BJ (cell line): ENCODE measurements at regions not wholly inside any gene's neighbourhood (a gene's known extent, or its start where the extent isn't known, plus 50 kb on each side); places are given as distances from the start of the nearest gene placed in this dataset.

Experiments used
- CTCF ChIA-PET: fragments of 350-600 bp; formaldehyde crosslinking; extraction: SDS; loops from one replicate; lab custom pipeline; 2021; ENCODE audit warnings: antibody characterized with exemption, inconsistent platforms; lab: Yijun Ruan, JAX
- POLR2A ChIA-PET: fragments of 300-600 bp; sonication (Branson Sonifier 250); formaldehyde crosslinking; extraction: SDS; loops from one replicate; lab custom pipeline; 2021; ENCODE audit warnings: antibody characterized with exemption; lab: Charles Lee
- DNase-seq: peaks from one replicate; pipeline ENCODE4 v3.0.0-alpha.2; 2011; ENCODE audit warnings: low read depth
- H3K27me3 ChIP-seq: 2 replicates; pipeline ENCODE4 v1.6.0; 2011; ENCODE audit warnings: low read length; ENCODE audit not compliant: control insufficient read depth, insufficient read depth
- H3K36me3 ChIP-seq: 2 replicates; pipeline ENCODE4 v1.5.1; 2011; ENCODE audit warnings: low read length; ENCODE audit not compliant: control insufficient read depth, insufficient read depth
- H3K4me3 ChIP-seq: 2 replicates; pipeline ENCODE4 v1.5.1; 2011; ENCODE audit warnings: low read depth, mild to moderate bottlenecking, control low read depth, low read length
- TF ChIP-seq, protein P1 (sequence below): IDR thresholded peaks from 2 replicates; pipeline ENCODE4 v1.5.1; 2011; ENCODE audit warnings: low read depth, mild to moderate bottlenecking, control low read depth, inconsistent platforms, low read length, moderate library complexity; ENCODE audit not compliant: insufficient read depth

DNA sequence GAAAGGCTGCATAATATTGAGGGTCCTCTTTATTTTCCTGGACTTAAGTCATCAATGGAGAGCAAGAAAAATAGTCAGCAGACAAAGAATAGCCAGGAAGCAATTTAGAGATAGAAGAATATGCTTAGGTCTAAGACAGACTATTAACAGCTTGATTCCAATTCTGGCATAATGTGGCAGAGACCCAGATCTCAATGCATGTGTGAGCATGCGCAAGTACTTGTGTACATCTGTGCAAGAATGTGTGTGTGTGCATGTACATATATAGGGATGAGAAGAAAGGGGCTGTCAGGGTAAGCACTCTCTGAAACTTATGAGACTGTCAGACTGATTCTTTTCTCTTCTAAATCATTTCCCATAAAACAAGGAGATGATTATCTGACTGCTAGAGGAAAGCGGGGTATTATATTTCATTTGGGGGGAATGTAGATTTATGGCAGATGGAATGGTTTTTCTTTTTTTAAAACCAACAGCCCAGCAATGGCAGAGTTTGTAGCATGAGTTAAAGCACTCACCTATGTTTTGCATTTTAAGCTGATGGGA is 381.3 kb upstream of the SPRED2 start:
- DNase-seq = no peak
- TF ChIP-seq, protein P1, sequence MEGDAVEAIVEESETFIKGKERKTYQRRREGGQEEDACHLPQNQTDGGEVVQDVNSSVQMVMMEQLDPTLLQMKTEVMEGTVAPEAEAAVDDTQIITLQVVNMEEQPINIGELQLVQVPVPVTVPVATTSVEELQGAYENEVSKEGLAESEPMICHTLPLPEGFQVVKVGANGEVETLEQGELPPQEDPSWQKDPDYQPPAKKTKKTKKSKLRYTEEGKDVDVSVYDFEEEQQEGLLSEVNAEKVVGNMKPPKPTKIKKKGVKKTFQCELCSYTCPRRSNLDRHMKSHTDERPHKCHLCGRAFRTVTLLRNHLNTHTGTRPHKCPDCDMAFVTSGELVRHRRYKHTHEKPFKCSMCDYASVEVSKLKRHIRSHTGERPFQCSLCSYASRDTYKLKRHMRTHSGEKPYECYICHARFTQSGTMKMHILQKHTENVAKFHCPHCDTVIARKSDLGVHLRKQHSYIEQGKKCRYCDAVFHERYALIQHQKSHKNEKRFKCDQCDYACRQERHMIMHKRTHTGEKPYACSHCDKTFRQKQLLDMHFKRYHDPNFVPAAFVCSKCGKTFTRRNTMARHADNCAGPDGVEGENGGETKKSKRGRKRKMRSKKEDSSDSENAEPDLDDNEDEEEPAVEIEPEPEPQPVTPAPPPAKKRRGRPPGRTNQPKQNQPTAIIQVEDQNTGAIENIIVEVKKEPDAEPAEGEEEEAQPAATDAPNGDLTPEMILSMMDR = no peak
- no peaks in the 10 kb centered on the region for H3K27me3 ChIP-seq
- no peaks in the 10 kb centered on the region for H3K36me3 ChIP-seq
- ChIA-PET CTCF (no interaction called here), POLR2A (no interaction called here)
- no peak overlapping the region for H3K4me3 ChIP-seq

DNA sequence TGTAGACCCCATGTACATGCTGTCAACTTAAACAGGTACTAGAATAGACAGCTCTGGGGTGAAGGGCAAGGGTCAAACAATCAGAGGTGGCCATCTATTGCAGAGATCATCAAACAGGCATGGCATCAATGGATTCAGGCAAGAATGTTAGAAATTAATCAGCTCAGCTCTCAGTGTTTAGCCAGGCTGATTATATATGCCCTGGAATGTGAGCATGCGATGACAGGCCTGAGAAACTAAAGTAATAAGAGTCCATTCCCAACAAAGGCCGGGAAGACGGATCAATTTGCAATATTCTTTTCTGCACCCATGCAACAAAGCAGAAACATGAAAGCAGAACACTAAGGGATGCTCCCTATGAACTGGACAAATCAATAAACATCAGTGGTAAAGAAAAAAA is 380.5 kb upstream of the SPRED2 start:
- Histone ChIP-seq H3K27me3 (no peaks in the 10 kb centered on the region), H3K4me3 (no peak overlapping the region), H3K36me3 (no peaks in the 10 kb centered on the region)
- CTCF ChIA-PET = no interaction called here
- no peak for DNase-seq
- POLR2A ChIA-PET = no interaction called here
- TF ChIP-seq, protein P1 = no peak

DNA sequence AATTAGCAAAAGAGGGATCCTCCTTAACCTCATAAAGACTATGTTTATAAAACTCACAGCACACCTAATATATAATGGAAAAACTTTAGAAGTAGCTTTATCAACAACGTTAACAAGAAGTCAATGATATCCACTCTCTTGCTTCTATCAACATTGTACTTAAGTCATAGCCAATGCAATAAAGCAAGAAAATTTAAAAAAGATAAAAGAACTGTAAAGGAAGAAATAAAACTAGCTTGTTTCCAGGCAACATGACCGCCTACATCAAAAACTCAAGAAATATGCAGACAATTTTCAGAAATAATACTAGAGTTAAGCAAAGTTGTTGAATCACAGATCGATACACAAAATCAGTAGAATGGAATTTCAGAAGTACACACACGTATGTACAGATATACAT is 375.5 kb upstream of the SPRED2 start:
- CTCF ChIA-PET = no interaction called here
- TF ChIP-seq, protein P1 = no peak
- no peaks in the 10 kb centered on the region for H3K36me3 ChIP-seq
- no peak for DNase-seq
- H3K27me3 ChIP-seq = no peaks in the 10 kb centered on the region
- POLR2A ChIA-PET = no interaction called here
- no peak overlapping the region for H3K4me3 ChIP-seq

DNA sequence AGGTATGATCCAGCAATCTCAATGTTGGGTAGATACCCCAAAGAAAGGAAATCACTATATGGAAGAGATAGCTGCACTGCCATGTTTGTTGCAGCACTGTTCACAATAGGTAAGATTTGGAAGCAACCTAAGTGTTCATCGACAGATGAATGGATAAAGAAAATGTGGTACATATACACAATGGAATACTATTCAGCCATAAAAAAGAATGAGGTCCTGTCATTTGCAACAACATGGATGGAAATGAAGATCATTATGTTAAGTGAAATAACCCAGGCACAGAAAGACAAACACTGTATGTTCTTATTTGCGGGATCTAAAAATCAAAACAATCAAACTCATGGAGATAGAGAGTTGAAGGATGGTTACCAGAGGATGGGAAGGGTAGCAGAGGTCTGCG is 372.4 kb upstream of the SPRED2 start:
- ChIA-PET CTCF (interaction anchor here (1.1 to 1.6 kb wide), 2 partner anchors 164 to 1617 kb away, joined by 3 to 7 read pairs; no protein-coding TSS in a partner anchor), POLR2A (no interaction called here)
- H3K27me3 ChIP-seq = no peaks in the 10 kb centered on the region
- H3K36me3 ChIP-seq = no peaks in the 10 kb centered on the region
- DNase-seq = no peak
- H3K4me3 ChIP-seq = no peak overlapping the region
- TF ChIP-seq, protein P1 = no peak

DNA sequence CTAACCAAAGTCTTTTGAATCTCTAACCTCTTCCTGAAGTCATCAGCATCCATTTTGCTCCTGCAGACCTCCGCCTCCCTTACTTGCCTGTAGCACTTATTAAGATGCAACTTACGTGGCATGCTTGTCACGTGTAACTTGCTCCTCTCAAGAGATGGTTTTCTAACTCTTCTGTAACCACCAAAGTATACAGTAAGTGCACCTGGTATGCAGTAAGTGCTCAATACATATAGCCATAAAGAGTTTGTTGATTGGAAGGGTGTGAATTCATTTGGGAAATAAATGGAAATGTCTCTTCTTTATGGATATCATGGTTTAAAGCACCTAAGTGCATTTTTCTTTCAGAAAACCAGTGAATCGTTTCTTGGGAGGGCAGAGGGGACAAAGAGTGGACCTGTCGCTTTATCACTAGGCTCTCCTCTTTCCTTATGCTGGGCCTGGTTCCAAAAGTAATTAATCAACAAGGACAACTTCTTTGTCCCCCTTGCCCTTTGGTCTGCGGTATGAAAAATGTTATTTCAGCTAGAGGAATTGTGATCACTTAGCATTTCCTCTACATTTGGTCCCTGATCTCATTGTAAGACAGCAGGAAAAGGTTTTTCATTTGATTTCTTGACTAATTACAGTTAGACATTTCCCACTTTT is 370.0 kb upstream of the SPRED2 start:
- CTCF ChIA-PET = interaction anchor here (1.1 to 2.5 kb wide), 3 partner anchors 19 to 577 kb away, joined by 3 to 14 read pairs (median 3); no protein-coding TSS in a partner anchor
- POLR2A ChIA-PET = no interaction called here
- no peak for DNase-seq
- no peak overlapping the region for H3K4me3 ChIP-seq
- no peaks in the 10 kb centered on the region for H3K36me3 ChIP-seq
- H3K27me3 ChIP-seq = no peaks in the 10 kb centered on the region
- TF ChIP-seq, protein P1 = no peak
